Uterus (tissue), 3 donors: ENCODE measurements at regions not wholly inside any gene's neighbourhood (a gene's known extent, or its start where the extent isn't known, plus 50 kb on each side); places are given as distances from the start of the nearest gene placed in this dataset.

Experiments
- DNase-seq, 2 donors: peaks; one replicate each; pipeline ENCODE4 v3.0.0-alpha.2; 2019 to 2020
- H3K27ac ChIP-seq, 2 donors: fragments of 200-600 bp; sonication (generic); 1 replicate in 1 of 2; 2 replicates in 1 of 2; pipeline ENCODE4 v1.5.1; 2016 to 2018
- H3K27me3 ChIP-seq, 2 donors: fragments of 200-600 bp; sonication (generic); one replicate each; pipeline ENCODE4 v1.5.1; 2018 to 2019; ENCODE audit warnings: control low read depth in 1 of 2
- H3K36me3 ChIP-seq, 2 donors: fragments of 200-600 bp; sonication (generic); one replicate each; pipeline ENCODE4 v1.5.1; 2019; ENCODE audit warnings: control low read depth in 1 of 2
- H3K4me1 ChIP-seq, 2 donors: fragments of 200-600 bp; sonication (generic); one replicate each; pipeline ENCODE4 v1.5.1; 2018 to 2019; ENCODE audit warnings: control low read depth in 1 of 2
- H3K4me3 ChIP-seq, 2 donors: fragments of 200-600 bp; sonication (generic); 1 replicate in 1 of 2; 2 replicates in 1 of 2; pipeline ENCODE4 v1.5.1; 2018 to 2019; ENCODE audit warnings: mild to moderate bottlenecking in 1 of 2
- H3K9me3 ChIP-seq, 2 donors: fragments of 200-600 bp; sonication (generic); one replicate each; pipeline ENCODE4 v1.5.1; 2019; ENCODE audit warnings: control low read depth in 1 of 2
- POLR2A ChIP-seq, 2 donors: fragments of 450-650 bp; IDR thresholded peaks; one replicate each; pipeline ENCODE4 v1.6.1; 2016; ENCODE audit warnings: antibody characterized with exemption in 2 of 2, mild to moderate bottlenecking in 1 of 2, moderate library complexity in 1 of 2
- intact Hi-C: fragments of 100-400 bp; cut with DNase I; formaldehyde crosslinking; loops from one replicate; pipeline ENCODE4 v1.15.1; 2023; ENCODE audit warnings: low total_unique reads
- TF ChIP-seq, protein P1 (sequence below), 4 experiments: fragments of 200-600 bp in 2 of 4; fragments of 450-650 bp in 2 of 4; sonication (generic) in 2 of 4; IDR thresholded peaks; one replicate each; pipeline ENCODE4 v1.5.1; 2016 to 2019; ENCODE audit warnings: antibody characterized with exemption in 4 of 4, mild to moderate bottlenecking in 2 of 4, moderate library complexity in 1 of 4
- donor health status: DM: yes; HTN: yes; CAD: no.

DNA sequence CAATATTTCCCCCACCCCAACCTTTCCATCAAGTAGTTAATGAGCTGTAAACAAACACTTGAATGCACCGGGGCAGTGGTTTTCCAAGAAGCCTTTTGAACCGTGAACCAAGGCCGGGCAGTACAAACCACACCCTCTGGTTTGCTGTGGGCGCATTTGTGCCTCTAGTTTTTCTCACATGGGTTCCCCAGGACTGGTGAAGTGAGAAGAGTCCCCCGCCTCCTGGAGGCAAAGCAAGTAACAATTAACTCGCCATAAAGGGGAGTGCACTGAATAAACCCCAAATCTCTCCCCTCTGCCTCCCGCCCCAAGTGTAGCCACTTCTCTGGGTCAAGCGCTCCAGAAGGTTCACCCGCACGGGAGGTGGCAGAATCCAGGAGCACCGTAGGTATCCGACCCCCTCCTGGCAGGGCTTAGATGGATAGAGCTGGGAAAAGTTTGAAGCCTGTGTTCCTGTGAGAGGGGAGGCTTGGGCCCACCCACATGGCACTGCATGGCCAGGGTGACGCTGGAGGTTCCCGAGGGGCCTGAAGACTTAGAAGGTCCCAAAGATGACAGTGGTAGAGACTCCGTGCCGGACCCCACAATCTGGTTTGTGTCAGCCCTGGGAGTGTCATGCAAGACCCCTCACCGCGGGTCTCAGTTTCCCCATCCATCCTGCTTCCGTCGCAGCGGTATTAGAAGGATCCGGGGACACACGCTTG lies 182.2 kb downstream of the SMAD2 start:
- intact Hi-C loops: no loop called here
- Histone ChIP-seq H3K36me3 (no peaks in the 10 kb centered on the region), H3K4me3 (no peak overlapping the region), H3K9me3 (no peaks in the 10 kb centered on the region), H3K4me1 (no peaks in the 10 kb centered on the region), H3K27ac (no peak overlapping the region), H3K27me3 (no peaks in the 10 kb centered on the region)
- TF ChIP-seq POLR2A (IDR thresholded peaks at IDR 0.05): no peak
- TF ChIP-seq, protein P1, sequence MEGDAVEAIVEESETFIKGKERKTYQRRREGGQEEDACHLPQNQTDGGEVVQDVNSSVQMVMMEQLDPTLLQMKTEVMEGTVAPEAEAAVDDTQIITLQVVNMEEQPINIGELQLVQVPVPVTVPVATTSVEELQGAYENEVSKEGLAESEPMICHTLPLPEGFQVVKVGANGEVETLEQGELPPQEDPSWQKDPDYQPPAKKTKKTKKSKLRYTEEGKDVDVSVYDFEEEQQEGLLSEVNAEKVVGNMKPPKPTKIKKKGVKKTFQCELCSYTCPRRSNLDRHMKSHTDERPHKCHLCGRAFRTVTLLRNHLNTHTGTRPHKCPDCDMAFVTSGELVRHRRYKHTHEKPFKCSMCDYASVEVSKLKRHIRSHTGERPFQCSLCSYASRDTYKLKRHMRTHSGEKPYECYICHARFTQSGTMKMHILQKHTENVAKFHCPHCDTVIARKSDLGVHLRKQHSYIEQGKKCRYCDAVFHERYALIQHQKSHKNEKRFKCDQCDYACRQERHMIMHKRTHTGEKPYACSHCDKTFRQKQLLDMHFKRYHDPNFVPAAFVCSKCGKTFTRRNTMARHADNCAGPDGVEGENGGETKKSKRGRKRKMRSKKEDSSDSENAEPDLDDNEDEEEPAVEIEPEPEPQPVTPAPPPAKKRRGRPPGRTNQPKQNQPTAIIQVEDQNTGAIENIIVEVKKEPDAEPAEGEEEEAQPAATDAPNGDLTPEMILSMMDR (IDR thresholded peaks at IDR 0.05): no peak
- no peak for DNase-seq

DNA sequence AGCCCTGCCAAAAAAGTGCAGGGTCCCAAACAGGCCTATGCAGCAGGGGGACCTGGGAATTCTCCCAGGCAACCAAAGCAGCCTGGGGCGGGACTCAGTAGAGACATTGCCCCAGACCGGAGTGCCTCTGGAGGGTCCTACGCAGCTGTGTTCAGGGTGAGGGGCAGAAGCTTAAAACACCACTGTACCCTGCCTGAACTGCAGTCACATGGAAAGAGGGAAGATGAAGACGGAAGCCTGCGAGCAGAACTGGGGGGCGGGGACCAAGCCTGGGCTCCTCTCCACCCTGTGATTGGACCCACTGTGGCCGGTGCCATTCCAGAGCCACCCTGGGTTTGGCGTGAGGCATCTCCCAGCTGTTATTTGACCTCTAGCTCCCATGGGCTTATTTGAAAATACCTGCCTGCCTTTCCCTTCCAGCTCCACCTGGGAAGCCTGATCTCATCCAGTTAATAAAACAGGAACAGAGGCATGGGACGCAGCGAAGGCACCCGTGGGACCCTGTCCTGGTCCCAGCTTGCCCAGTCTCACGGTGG lies 183.1 kb downstream of the SMAD2 start:
- DNase-seq: no peak
- no peaks in the 10 kb centered on the region for H3K4me1 ChIP-seq
- no peak for TF ChIP-seq POLR2A (IDR thresholded peaks at IDR 0.05)
- TF ChIP-seq, protein P1 (IDR thresholded peaks at IDR 0.05): no peak
- H3K27ac ChIP-seq: no peak overlapping the region
- no peaks in the 10 kb centered on the region for H3K9me3 ChIP-seq
- H3K4me3 ChIP-seq: no peak overlapping the region
- intact Hi-C loops: no loop called here
- H3K27me3 ChIP-seq: no peaks in the 10 kb centered on the region
- H3K36me3 ChIP-seq: no peaks in the 10 kb centered on the region

DNA sequence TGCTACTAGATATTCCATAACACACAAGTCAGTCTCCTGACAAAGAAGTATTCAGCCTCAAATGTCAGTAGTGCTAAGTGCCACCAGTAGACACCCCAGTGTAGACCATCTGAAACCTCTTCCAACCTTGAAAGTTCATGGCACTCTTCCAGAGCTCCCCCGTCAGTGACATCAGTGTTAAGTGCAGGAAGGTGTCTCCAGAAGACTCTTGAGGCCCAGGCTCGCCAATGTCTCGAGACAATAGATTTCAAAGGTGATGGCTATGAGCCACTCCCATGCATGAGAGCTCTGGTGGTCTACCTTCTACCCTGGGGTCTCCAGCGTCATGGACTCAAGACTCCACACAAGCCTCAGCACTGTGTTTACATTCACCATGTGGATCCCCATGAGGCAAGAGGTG lies 183.8 kb downstream of the SMAD2 start:
- DNase-seq: no peak
- Histone ChIP-seq H3K27ac (no peak overlapping the region), H3K4me1 (no peaks in the 10 kb centered on the region), H3K4me3 (no peak overlapping the region), H3K27me3 (no peaks in the 10 kb centered on the region), H3K9me3 (no peaks in the 10 kb centered on the region), H3K36me3 (no peaks in the 10 kb centered on the region)
- intact Hi-C loops: no loop called here
- TF ChIP-seq, protein P1 (IDR thresholded peaks at IDR 0.05): no peak
- no peak for TF ChIP-seq POLR2A (IDR thresholded peaks at IDR 0.05)

DNA sequence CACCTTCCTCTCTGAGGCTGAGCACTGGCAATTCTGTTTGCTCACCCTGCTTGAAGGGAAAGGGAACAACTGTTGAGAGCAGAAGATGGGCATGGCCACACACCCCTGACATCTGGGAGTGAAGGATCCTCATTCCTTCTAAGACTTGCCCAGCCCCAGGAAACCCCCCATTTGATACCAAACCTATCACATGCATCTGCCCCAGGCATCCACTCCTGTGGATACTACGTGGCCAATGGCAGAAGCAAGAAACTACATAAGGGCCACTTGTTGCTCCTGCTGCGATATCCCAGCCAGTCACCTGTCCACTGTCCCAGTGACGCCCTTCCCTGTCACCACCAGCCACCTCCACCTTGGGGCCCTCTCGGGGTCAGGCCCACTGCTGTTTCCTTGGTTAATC lies 185.2 kb downstream of the SMAD2 start:
- no peak overlapping the region for H3K27ac ChIP-seq
- H3K36me3 ChIP-seq: no peaks in the 10 kb centered on the region
- H3K4me3 ChIP-seq: no peak overlapping the region
- H3K4me1 ChIP-seq: no peaks in the 10 kb centered on the region
- H3K9me3 ChIP-seq: no peaks in the 10 kb centered on the region
- TF ChIP-seq, protein P1 (IDR thresholded peaks at IDR 0.05): no peak
- TF ChIP-seq POLR2A (IDR thresholded peaks at IDR 0.05): no peak
- no peaks in the 10 kb centered on the region for H3K27me3 ChIP-seq
- DNase-seq: no peak
- intact Hi-C loops: no loop called here

DNA sequence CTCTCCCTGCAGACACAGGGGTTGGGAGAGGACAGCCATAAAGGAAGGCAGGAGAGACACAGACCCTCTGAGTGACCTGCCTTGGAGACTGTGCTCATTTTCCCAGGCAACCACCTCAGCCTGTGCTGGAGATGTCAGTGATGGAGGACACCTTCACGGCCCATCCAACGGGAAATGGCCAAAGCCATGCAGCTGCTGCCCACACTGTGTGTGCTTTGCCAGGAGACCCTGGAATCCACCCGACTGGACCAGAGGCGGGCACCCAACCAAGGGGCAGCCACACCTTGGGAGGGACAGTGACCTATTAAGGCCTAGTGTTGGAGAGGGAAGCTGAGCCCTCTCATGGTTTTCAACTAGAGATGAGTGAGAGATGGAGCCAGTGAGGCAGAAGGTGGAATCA lies 192.5 kb downstream of the SMAD2 start:
- Histone ChIP-seq H3K4me3 (no peak overlapping the region), H3K27me3 (no peaks in the 10 kb centered on the region), H3K4me1 (no peaks in the 10 kb centered on the region), H3K9me3 (no peaks in the 10 kb centered on the region), H3K36me3 (no peaks in the 10 kb centered on the region), H3K27ac (no peak overlapping the region)
- intact Hi-C loops: no loop called here
- TF ChIP-seq POLR2A (IDR thresholded peaks at IDR 0.05): no peak
- no peak for DNase-seq
